DMS 273 treated with DMSO at 0.1 percent for 48 hours (cell line): ENCODE measurements at regions not wholly inside any gene's neighbourhood (a gene's known extent, or its start where the extent isn't known, plus 50 kb on each side); places are given as distances from the start of the nearest gene placed in this dataset.
"Not testable (repeated sequence)": the region's sequence is repeated elsewhere in the genome, so short reads cannot be mapped to it uniquely, and the experiment has no call there.

Experiments used
- DNase-seq: peaks from one replicate; lab custom pipeline; 2025; lab: John Stamatoyannopoulos, UW

GRCh38 chr2:57434972-57435371 is 611.6 kb upstream of the VRK2 start:
- DNase-seq, result no peak

- DNase-seq, result no peak
Measured at GRCh38 chr2:57437077-57437476, 609.5 kb upstream of the VRK2 start.

- DNase-seq, result no peak
Measured at GRCh38 chr2:57440437-57440836, 606.2 kb upstream of the VRK2 start.

- no peak for DNase-seq
Measured at GRCh38 chr2:57443086-57443485, 603.5 kb upstream of the VRK2 start.

GRCh38 chr2:57443973-57444521 is 602.6 kb upstream of the VRK2 start:
- no peak for DNase-seq

GRCh38 chr2:57444752-57445430 is 601.7 kb upstream of the VRK2 start:
- DNase-seq, result no peak

- DNase-seq, result no peak
Measured at GRCh38 chr2:57448816-57449215, 597.8 kb upstream of the VRK2 start.

GRCh38 chr2:57450170-57450569 is 596.4 kb upstream of the VRK2 start:
- no peak for DNase-seq

- no peak for DNase-seq
Measured at GRCh38 chr2:57452634-57453033, 594.0 kb upstream of the VRK2 start.

GRCh38 chr2:57453945-57454344 is 592.7 kb upstream of the VRK2 start:
- no peak for DNase-seq

GRCh38 chr2:57460396-57461276 is 586.0 kb upstream of the VRK2 start:
- no peak for DNase-seq

- no peak for DNase-seq
Measured at GRCh38 chr2:57461624-57462023, 585.0 kb upstream of the VRK2 start.

GRCh38 chr2:57465067-57465466 is 581.5 kb upstream of the VRK2 start:
- no peak for DNase-seq

- no peak for DNase-seq
Measured at GRCh38 chr2:57465967-57466366, 580.6 kb upstream of the VRK2 start.

GRCh38 chr2:57475391-57475790 is 571.2 kb upstream of the VRK2 start:
- no peak for DNase-seq

- DNase-seq, result no peak
Measured at GRCh38 chr2:57479981-57480380, 566.6 kb upstream of the VRK2 start.

- no peak for DNase-seq
Measured at GRCh38 chr2:57488061-57488460, 558.5 kb upstream of the VRK2 start.

- no peak for DNase-seq
Measured at GRCh38 chr2:57490741-57491140, 555.9 kb upstream of the VRK2 start.

GRCh38 chr2:57491213-57491612 is 555.4 kb upstream of the VRK2 start:
- no peak for DNase-seq

GRCh38 chr2:57493966-57494365 is 552.6 kb upstream of the VRK2 start:
- not testable (repeated sequence) for DNase-seq

GRCh38 chr2:57497489-57498096 is 549.0 kb upstream of the VRK2 start:
- DNase-seq, result no peak

- DNase-seq, result no peak
Measured at GRCh38 chr2:57504787-57505186, 541.8 kb upstream of the VRK2 start.

- DNase-seq, result no peak
Measured at GRCh38 chr2:57509189-57509588, 537.4 kb upstream of the VRK2 start.
